Aorta (tissue), 5 donors: ENCODE measurements at regions not wholly inside any gene's neighbourhood (a gene's known extent, or its start where the extent isn't known, plus 50 kb on each side); places are given as distances from the start of the nearest gene placed in this dataset.
A peak's percentile ranks its signal among the peaks of the same experiment; 100 is the strongest.

ENCODE experiments used
- ATAC-seq: fragments of 200-7000 bp; cut with Tn5 transposase; one replicate; pipeline ENCODE4 v1.9.1; 2022; ENCODE audit warnings: moderate library complexity; ENCODE audit not compliant: low FRiP score
- DNase-seq, 2 donors: peaks; one replicate each; pipeline ENCODE4 v3.0.0-alpha.2; 2020
- H3K27ac ChIP-seq, 2 donors: one replicate each; pipeline ENCODE4 v1.5.1; 2013; ENCODE audit warnings: low read length in 2 of 2, mild to moderate bottlenecking in 2 of 2, moderate library complexity in 2 of 2, control low read depth in 1 of 2, inconsistent platforms in 1 of 2, low read depth in 1 of 2
- H3K27me3 ChIP-seq, 2 donors: one replicate each; pipeline ENCODE4 v1.6.1; 2013; ENCODE audit warnings: control low read depth in 1 of 2, low read length in 1 of 2, mild to moderate bottlenecking in 1 of 2, moderate library complexity in 1 of 2; ENCODE audit not compliant: insufficient read depth in 2 of 2, control insufficient read depth in 1 of 2
- H3K36me3 ChIP-seq, 2 donors: one replicate each; pipeline ENCODE4 v1.6.1; 2013; ENCODE audit warnings: control low read depth in 1 of 2, low read length in 1 of 2, mild to moderate bottlenecking in 1 of 2; ENCODE audit not compliant: insufficient read depth in 2 of 2, control insufficient read depth in 1 of 2
- H3K4me1 ChIP-seq, 2 donors: one replicate each; pipeline ENCODE4 v1.6.1; 2013; ENCODE audit warnings: low read length in 2 of 2, control low read depth in 1 of 2, mild to moderate bottlenecking in 1 of 2, moderate library complexity in 1 of 2; ENCODE audit not compliant: insufficient read depth in 2 of 2, control insufficient read depth in 1 of 2
- H3K4me3 ChIP-seq, 2 donors: one replicate each; pipeline ENCODE4 v1.5.1; 2013; ENCODE audit warnings: low read length in 2 of 2, control low read depth in 1 of 2, mild to moderate bottlenecking in 1 of 2
- H3K9me3 ChIP-seq: one replicate; pipeline ENCODE4 v1.6.1; 2013; ENCODE audit warnings: mild to moderate bottlenecking, low read length; ENCODE audit not compliant: control insufficient read depth
- WGBS, 2 donors: extraction: QIAGEN DNeasy Blood & Tissue Kit; methylation state at CpG; one replicate each; pipeline ENCODE4 v1.1.7; 2013; 5-methylcytosine and 5-hydroxymethylcytosine counted together
- intact Hi-C, 2 donors: fragments of 100-400 bp; cut with DNase I; formaldehyde crosslinking; loops; one replicate each; pipeline versions ENCODE4 v1.14.2 to v1.15.0; 2022
- donor health status: healthy with polysubstance abuse.
- donor health status: Bipolar disorder and iron deficiency.
- donor health status: DM: no; HTN: no; CAD: no.
- donor health status: DM: no; HTN: no; CAD: no.
- donor health status: DM: yes; HTN: yes; CAD: no.

- H3K9me3 ChIP-seq, result peaks cover 2% of the 10 kb centered on the region
- no peak overlapping the region for H3K4me3 ChIP-seq
- no peak for ATAC-seq
- WGBS, 2 donors, result 4 to 35% methylated on average over 4 of the region's 4 CpGs
- no peaks in the 10 kb centered on the region for H3K36me3 ChIP-seq
- no peaks in the 10 kb centered on the region for H3K27me3 ChIP-seq
- no peaks in the 10 kb centered on the region for H3K4me1 ChIP-seq
- no peak for DNase-seq
- no peak overlapping the region for H3K27ac ChIP-seq
- intact Hi-C loops, result no loop called here
Measured at GRCh38 chr12:13552830-13553229, 356.3 kb downstream of the EMP1 start.

- ATAC-seq (no peak), DNase-seq (no peak)
- Histone ChIP-seq H3K27me3 (no peaks in the 10 kb centered on the region), H3K27ac (no peak overlapping the region), H3K36me3 (no peaks in the 10 kb centered on the region), H3K4me1 (no peaks in the 10 kb centered on the region), H3K4me3 (no peak overlapping the region), H3K9me3 (peaks cover 2% of the 10 kb centered on the region)
- intact Hi-C loops, result no loop called here
Measured at GRCh38 chr12:13547283-13547682, 350.8 kb downstream of the EMP1 start.

- H3K9me3 ChIP-seq, result no peaks in the 10 kb centered on the region
- intact Hi-C loops, result no loop called here
- WGBS, 2 donors, result 60 to 70% methylated on average over 3 of the region's 3 CpGs
- H3K27me3 ChIP-seq, result no peaks in the 10 kb centered on the region
- H3K4me1 ChIP-seq, result no peaks in the 10 kb centered on the region
- no peaks in the 10 kb centered on the region for H3K36me3 ChIP-seq
- ATAC-seq, result no peak
- H3K27ac ChIP-seq, result no peak overlapping the region
- H3K4me3 ChIP-seq, result no peak overlapping the region
- no peak for DNase-seq
Measured at GRCh38 chr12:13546231-13546630, 349.7 kb downstream of the EMP1 start.

- intact Hi-C loops, result loop anchor here in 1 of 2 donors (10.0 kb wide), 1 partner anchor 254 kb away; no protein-coding TSS in a partner anchor
- ATAC-seq (no peak), DNase-seq (no peak)
- Histone ChIP-seq H3K27ac (no peak overlapping the region), H3K36me3 (no peaks in the 10 kb centered on the region), H3K9me3 (no peaks in the 10 kb centered on the region), H3K4me1 (no peaks in the 10 kb centered on the region), H3K4me3 (no peak overlapping the region), H3K27me3 (no peaks in the 10 kb centered on the region)
Measured at GRCh38 chr12:13539051-13539450, 342.5 kb downstream of the EMP1 start.

GRCh38 chr12:13538136-13538535 lies 341.6 kb downstream of the EMP1 start:
- Histone ChIP-seq H3K4me1 (no peaks in the 10 kb centered on the region), H3K4me3 (no peak overlapping the region), H3K9me3 (no peaks in the 10 kb centered on the region), H3K27ac (no peak overlapping the region), H3K27me3 (no peaks in the 10 kb centered on the region), H3K36me3 (no peaks in the 10 kb centered on the region)
- intact Hi-C loops, result loop anchor here in 1 of 2 donors (10.0 kb wide), 1 partner anchor 253 kb away; no protein-coding TSS in a partner anchor
- ATAC-seq (no peak), DNase-seq (no peak)
- WGBS, 2 donors, result 87 to 89% methylated on average over 3 of the region's 3 CpGs

- no peaks in the 10 kb centered on the region for H3K36me3 ChIP-seq
- WGBS, 2 donors, result 64 to 75% methylated on average over 2 of the region's 2 CpGs
- no peaks in the 10 kb centered on the region for H3K4me1 ChIP-seq
- H3K4me3 ChIP-seq, result no peak overlapping the region
- H3K27me3 ChIP-seq, result no peaks in the 10 kb centered on the region
- intact Hi-C loops, result loop anchor here in 1 of 2 donors (10.0 kb wide), 1 partner anchor 253 kb away; no protein-coding TSS in a partner anchor
- no peak overlapping the region for H3K27ac ChIP-seq
- no peaks in the 10 kb centered on the region for H3K9me3 ChIP-seq
- DNase-seq (no peak), ATAC-seq (no peak)
Measured at GRCh38 chr12:13537623-13538022, 341.1 kb downstream of the EMP1 start.

GRCh38 chr12:13536219-13536910 lies 339.8 kb downstream of the EMP1 start:
- WGBS, 2 donors, result 43 to 52% methylated on average over 7 of the region's 7 CpGs
- H3K4me1 ChIP-seq, result peaks cover 0 to 2% of the 10 kb centered on the region in 2 donors
- ATAC-seq (no peak), DNase-seq (no peak)
- no peaks in the 10 kb centered on the region for H3K27me3 ChIP-seq
- H3K36me3 ChIP-seq, result no peaks in the 10 kb centered on the region
- intact Hi-C loops, result loop anchor here in 1 of 2 donors (10.0 kb wide), 1 partner anchor 252 kb away; no protein-coding TSS in a partner anchor
- H3K4me3 ChIP-seq, result no peak overlapping the region
- no peak overlapping the region for H3K27ac ChIP-seq
- no peaks in the 10 kb centered on the region for H3K9me3 ChIP-seq

GRCh38 chr12:13534645-13535398 lies 338.3 kb downstream of the EMP1 start:
- ATAC-seq, result peak; percentile 71
- H3K9me3 ChIP-seq, result no peaks in the 10 kb centered on the region
- intact Hi-C loops, result loop anchor here (1.0 to 10.0 kb wide), 3 partner anchors 172 to 257 kb away; no protein-coding TSS in a partner anchor
- no peaks in the 10 kb centered on the region for H3K36me3 ChIP-seq
- peak; percentile 68 to 82 for DNase-seq
- no peaks in the 10 kb centered on the region for H3K27me3 ChIP-seq
- H3K27ac ChIP-seq, result no peak overlapping the region
- 22 to 26% methylated on average over 8 of the region's 8 CpGs for WGBS, 2 donors
- H3K4me3 ChIP-seq, result no peak overlapping the region
- H3K4me1 ChIP-seq, result peaks cover 0 to 2% of the 10 kb centered on the region in 2 donors
